ENCODE measurements at regions not wholly inside any gene's neighbourhood (a gene's known extent, or its start where the extent isn't known, plus 50 kb on each side); places are given as distances from the start of the nearest gene placed in this dataset.

- no peak overlapping the region for H3K4me3 ChIP-seq
- DNase-seq, result no peak
- intact Hi-C loops (cut with DNase I), result no loop called here
- H3K27ac ChIP-seq, result no peak overlapping the region
- no peaks in the 10 kb centered on the region for H3K9me3 ChIP-seq
- H3K4me1 ChIP-seq, result no peaks in the 10 kb centered on the region
- no peak for TF ChIP-seq CTCF (IDR thresholded peaks at IDR 0.05)
- H3K9ac ChIP-seq (ENCODE audit: low read depth in 2 of 2, low read length in 2 of 2), result no peak overlapping the region
- H3K36me3 ChIP-seq, result no peaks in the 10 kb centered on the region
- H3K27me3 ChIP-seq, result no peaks in the 10 kb centered on the region
Measured at GRCh38 chr16:5601957-5602356, 504.4 kb upstream of the EEF2KMT start.

GRCh38 chr16:5598793-5599192, 501.2 kb upstream of the EEF2KMT start:
- Histone ChIP-seq H3K9ac (ENCODE audit: low read depth in 2 of 2, low read length in 2 of 2) (no peak overlapping the region), H3K27ac (no peak overlapping the region), H3K27me3 (no peaks in the 10 kb centered on the region), H3K36me3 (no peaks in the 10 kb centered on the region), H3K9me3 (no peaks in the 10 kb centered on the region), H3K4me1 (no peaks in the 10 kb centered on the region), H3K4me3 (no peak overlapping the region)
- TF ChIP-seq CTCF (IDR thresholded peaks at IDR 0.05), result no peak
- DNase-seq, result no peak
- intact Hi-C loops (cut with DNase I), result no loop called here

DNA sequence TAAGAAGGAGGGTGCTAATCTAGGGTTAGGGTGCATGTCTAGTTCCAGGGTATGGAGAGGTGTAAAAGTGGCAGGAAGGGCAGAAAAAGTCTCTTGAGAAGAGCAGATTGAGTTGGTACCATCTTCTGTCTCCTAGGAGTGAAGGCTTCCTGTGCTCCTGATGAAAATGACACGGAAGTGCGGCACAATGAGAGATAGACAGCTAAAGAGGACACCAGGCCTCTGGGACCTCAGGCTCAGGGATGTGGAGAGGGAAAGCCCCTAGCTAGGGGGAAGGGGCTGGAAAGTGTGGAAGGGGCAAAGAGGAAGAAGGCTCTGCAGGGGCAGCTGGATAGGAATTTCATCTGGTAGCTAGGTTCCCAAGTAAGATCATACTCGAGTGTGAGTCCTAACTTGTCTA, 498.3 kb upstream of the EEF2KMT start:
- no peaks in the 10 kb centered on the region for H3K36me3 ChIP-seq
- intact Hi-C loops (cut with DNase I), result no loop called here
- no peaks in the 10 kb centered on the region for H3K9me3 ChIP-seq
- DNase-seq, result no peak
- no peaks in the 10 kb centered on the region for H3K4me1 ChIP-seq
- no peak overlapping the region for H3K27ac ChIP-seq
- H3K27me3 ChIP-seq, result no peaks in the 10 kb centered on the region
- no peak overlapping the region for H3K4me3 ChIP-seq
- no peak overlapping the region for H3K9ac ChIP-seq (ENCODE audit: low read depth in 2 of 2, low read length in 2 of 2)
- no peak for TF ChIP-seq CTCF (IDR thresholded peaks at IDR 0.05)

- no peak for TF ChIP-seq CTCF (IDR thresholded peaks at IDR 0.05)
- Histone ChIP-seq H3K27me3 (no peaks in the 10 kb centered on the region), H3K4me1 (no peaks in the 10 kb centered on the region), H3K4me3 (no peak overlapping the region), H3K27ac (no peak overlapping the region), H3K36me3 (no peaks in the 10 kb centered on the region), H3K9ac (ENCODE audit: low read depth in 2 of 2, low read length in 2 of 2) (no peak overlapping the region), H3K9me3 (no peaks in the 10 kb centered on the region)
- intact Hi-C loops (cut with DNase I), result no loop called here
- DNase-seq, result no peak
Measured at GRCh38 chr16:5590416-5590815, 492.8 kb upstream of the EEF2KMT start.

DNA sequence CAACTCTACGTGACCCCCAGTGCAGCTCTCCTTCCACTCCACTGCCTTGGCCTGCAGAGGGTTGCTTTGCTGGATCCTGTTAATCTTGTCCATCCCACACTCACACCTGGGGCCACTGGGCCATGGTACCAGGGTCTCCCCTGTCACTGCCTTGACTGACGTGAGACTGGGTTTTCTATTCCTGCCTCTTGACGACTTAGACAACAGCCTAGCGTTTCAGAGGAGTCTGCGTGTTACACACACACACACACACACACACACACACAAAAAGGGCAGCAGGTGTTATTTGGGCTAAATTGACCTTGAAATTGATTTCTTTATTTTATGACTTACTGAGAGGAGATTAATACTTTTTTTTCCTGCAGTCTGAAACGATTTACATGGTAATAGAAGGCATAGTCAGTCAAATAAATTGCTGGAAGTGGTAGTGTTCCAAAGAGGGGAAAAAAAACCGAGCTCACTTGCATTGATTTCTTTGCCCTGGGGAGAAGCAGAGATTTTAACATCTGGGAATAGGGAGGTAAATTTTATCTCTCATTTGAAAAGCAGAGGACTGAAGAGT, 492.3 kb upstream of the EEF2KMT start:
- no peak overlapping the region for H3K4me3 ChIP-seq
- intact Hi-C loops (cut with DNase I), result no loop called here
- H3K4me1 ChIP-seq, result no peaks in the 10 kb centered on the region
- TF ChIP-seq CTCF (IDR thresholded peaks at IDR 0.05), result no peak
- no peak for DNase-seq
- H3K9me3 ChIP-seq, result no peaks in the 10 kb centered on the region
- no peaks in the 10 kb centered on the region for H3K36me3 ChIP-seq
- no peaks in the 10 kb centered on the region for H3K27me3 ChIP-seq
- H3K27ac ChIP-seq, result no peak overlapping the region
- no peak overlapping the region for H3K9ac ChIP-seq (ENCODE audit: low read depth in 2 of 2, low read length in 2 of 2)

Data from colonic mucosa (tissue), 4 donors.